ENCODE measurements at regions not wholly inside any gene's neighbourhood (a gene's known extent, or its start where the extent isn't known, plus 50 kb on each side); places are given as distances from the start of the nearest gene placed in this dataset.

DNA sequence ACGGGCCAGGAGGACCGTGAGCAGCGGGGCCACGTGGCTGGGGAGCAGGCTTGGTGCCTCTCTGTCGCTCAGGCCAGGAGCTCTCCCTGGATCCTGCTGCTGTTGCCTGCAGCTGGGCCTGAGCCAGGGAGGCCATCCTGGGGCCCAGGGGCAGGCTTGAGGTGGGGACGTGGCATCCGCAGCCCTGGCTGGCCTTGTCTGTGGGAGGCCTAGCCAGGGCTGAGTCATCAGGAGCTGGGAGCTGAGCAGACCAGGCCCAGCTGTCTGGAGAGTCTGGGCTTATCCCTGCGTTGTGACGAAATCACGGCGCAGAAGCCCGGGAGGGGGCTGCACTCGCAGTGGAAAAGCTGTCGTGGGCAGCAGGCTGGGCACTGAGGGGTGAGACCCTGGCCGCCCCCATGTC is 138.8 kb upstream of the COL5A1 start:
- no peak for DNase-seq

DNA sequence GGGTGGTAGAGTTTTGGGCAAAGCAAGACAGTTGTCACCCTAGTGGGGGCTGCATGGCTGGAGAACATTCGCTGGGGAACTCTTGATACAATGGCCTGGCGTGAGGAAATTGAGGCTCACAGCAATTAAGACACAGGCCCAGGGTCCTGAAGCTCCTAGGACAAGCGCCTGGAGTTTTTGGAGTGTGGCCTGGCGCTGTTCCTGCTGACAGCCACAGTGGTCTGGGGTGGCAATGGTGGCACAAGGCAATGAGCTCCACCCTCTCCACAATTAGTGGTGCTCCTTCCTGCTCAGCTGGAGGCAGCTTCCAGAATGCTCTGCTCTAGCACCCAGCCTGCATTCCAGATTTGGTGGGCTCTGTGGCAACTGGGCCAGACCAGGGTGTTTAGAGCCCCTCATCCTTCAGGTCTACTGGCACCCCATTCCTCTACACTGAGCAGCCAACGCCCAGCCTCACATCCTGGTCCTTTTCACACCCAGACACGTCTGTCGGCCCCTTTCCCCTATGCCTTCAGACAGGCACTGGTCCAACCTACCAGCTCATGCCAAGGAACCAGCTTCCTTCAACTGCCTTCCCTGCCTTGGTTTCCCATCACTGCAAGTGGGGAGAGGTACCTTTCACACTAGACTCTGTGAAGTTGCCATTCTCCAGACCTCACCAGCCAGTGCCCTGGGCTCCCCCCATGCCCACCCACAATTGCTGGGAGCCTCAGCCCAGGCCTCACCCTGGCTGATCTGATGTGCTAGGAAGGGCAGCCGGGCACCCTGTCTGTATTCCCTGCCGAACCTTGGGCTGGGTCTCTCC is 138.1 kb upstream of the COL5A1 start:
- no peak for DNase-seq

DNA sequence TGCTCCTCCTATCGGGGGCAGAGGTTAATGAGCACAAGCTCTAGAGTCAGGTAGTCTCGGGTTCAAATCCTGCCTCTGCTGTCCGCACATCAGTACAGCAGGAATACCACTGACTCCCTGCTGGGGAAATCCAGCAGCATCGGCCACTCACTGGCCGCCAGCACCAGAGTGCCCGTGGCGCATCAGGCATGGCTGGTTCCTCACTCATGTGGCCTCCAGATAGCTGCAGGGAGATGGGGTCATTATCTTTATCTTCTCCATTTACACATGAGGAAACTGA is 137.6 kb upstream of the COL5A1 start:
- no peak for DNase-seq

DNA sequence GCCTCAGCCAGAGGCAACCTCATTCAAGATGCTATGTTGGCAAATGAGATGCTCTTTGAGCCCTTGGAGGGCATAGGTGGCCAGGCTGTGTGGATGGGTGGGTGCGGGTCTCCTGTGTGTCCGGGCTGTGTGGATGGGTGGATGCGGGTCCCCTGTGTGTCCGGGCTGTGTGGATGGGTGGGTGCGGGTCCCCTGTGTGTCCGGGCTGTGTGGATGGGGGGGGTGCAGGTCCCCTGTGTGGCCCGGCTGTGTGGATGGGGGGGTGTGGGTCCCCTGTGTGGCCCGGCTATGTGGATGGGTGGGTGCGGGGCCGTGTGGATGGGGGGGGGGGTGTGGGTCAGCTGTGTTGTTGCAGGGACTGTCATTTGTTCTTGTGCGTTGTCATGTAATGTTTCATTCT is 136.6 kb upstream of the COL5A1 start:
- DNase-seq: no peak

DNA sequence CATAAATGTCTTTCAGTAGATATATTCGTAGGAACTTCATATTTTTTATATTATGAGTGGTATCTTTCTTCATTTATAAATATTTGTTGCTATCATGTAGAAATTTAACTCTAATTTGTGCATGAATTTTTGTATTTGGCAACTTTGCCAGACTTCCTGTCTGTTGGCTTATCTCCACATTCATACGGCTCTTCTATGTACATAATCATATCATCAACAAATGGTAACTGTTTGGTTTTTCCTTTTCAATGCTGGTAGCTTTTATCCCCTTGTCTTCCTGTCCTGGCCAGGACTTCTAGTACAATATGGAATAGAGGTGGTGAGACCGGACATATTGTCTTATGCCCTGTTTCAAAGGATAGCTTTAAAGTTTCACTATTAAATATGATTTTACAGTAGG is 132.3 kb upstream of the COL5A1 start:
- DNase-seq: no peak

DNA sequence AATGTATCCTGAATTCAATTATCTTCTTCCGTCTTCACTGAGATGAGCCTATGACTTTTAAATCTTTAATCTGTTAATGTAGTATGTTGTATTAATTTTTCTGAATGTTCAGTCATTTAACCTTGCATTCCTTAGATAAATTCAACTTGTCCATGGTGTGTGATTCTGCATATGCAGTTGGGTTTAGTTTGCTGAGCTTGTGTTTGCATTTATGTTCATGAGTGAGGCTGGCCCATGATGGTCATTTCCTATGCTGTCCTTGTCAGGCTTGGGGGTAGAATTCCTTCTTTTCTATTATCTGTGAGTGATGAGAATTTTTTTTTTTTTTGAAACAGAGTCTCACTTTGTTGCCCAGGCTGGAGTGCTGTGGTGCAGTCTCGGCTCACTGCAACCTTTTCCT is 131.8 kb upstream of the COL5A1 start:
- no peak for DNase-seq

DNA sequence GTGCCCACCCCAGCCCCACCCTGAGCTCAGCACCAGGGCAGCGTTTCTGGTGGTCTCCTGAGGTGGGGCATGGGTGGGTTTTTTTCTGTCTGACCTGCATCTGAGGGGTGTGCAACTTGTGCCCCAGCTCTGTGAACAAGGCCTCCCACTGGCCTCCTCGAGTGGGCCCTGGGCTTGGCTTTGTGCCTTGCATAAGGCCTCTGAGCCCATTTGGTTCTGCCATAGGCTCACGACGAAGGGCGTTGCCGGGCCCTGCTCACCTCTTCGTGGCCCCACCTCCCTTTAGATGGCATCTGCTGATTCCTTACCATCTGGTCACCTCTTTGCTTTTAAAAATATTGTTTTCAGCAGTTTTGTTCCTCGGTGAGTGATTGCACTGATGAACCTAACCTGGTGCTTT is 127.1 kb upstream of the COL5A1 start:
- DNase-seq: no peak

DNA sequence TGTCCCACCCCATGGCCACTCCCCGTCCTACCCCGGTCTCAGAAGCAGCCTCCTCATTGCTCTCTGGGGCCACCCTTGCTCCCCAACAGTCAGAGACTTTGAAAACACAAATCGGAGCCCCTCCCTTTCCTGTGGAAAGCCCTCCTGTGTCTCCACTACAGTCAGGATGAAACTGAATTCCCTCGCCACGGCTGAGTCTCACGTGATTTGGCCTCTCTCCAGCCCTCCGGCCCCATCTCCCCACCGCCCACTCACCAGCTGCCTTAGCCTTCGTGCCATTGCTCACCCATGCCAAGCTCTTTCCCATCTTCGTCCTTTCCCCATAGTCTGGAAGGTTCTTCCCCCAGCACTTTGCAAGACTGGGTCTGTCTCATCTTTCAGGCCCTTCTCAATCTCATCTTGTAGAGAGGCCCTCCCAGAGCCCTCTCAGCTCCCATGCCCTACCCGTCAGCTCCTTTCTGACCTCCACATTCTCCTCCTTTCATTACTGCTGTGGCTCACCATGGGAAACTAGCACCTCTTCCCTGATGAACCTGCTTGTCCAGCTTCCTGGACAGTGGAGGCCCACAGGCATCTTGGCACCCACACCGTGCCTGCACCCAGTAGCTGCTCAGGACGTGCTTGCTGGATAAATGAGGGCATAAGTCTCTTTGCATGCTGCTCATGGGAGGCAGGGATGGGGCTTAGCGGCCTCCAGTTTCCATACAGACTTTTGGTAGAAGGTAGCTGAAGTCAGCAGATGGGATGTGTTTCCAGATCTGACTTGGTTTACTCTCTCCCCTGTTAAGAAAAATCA is 126.4 kb upstream of the COL5A1 start:
- no peak for DNase-seq

DNA sequence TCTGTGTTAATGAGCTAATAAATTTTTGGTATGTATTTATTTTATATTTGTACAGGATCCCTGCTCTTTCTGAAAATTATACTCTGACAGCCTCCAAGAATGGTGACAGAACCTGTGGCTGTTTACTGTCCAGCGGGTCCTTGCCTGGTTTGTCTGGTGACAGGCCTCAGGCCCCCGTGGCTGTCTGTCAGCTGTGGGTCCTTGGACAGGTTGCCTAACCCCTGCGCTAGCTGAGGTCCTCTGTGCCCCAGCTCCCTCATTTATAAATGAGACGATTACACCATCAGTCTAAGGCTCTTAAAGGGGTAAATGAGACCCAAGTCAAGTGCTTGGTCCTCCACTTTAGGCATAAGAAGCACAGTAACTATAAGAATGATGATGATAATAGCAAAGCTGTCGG is 125.1 kb upstream of the COL5A1 start:
- no peak for DNase-seq

DNA sequence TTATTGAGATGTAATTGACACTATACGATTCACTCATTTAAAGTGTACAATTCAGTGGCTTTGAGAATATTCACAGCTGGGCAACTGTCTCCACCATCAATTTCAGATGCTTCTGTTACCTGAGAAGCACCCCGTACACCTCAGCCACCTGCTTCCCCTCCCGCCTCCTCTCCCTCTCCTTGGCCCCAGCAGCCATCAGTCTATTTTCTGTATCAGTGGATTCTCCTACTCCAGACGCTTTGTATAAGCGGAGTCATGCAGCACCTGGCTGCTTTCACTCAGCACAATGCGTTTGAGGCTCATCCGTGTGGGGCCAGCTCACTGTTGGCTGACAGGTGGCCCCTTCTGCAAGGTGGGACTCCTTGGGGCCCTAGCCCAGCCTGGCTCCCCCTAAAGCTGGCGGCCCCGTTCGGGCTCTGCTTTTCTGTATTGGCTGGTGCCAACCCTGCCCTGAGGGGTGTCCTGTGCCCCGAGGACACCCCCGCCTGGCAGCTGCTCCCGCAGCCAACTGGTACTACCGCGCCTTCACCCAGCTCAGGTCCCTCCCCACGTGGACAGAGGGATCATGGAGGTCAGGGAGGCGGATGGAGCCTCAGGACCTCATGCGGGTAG is 124.4 kb upstream of the COL5A1 start:
- no peak for DNase-seq

DNA sequence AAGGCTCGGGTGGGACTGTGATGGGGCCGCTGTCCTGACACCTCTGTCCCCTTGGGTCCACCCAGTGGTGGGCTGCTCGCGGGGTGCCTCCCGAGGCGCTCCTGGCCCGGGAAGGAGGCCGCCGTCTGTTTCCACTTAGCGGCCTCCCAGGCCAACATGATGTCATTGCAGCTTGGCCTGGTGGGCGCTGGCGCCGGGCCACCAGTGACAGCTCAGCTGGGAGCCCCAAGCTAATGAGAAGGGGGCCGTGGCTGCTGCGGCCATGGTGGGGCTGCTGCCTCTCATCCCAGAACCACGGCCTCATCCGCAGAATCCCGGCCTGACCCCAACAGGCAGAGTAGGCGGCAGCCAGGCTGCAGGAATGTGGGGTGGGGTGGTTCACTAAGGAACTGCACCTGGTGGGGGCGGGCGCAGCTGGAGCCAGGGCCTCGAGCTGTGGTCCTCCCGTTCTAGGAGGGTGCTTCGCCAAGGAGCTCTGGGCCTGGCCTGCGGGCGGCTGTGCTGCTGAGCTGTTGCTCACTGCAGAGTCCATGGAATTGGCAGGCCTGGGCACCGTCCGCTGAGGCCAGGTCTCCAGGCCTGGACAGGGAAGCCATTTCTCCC is 123.5 kb upstream of the COL5A1 start:
- DNase-seq: no peak

DNA sequence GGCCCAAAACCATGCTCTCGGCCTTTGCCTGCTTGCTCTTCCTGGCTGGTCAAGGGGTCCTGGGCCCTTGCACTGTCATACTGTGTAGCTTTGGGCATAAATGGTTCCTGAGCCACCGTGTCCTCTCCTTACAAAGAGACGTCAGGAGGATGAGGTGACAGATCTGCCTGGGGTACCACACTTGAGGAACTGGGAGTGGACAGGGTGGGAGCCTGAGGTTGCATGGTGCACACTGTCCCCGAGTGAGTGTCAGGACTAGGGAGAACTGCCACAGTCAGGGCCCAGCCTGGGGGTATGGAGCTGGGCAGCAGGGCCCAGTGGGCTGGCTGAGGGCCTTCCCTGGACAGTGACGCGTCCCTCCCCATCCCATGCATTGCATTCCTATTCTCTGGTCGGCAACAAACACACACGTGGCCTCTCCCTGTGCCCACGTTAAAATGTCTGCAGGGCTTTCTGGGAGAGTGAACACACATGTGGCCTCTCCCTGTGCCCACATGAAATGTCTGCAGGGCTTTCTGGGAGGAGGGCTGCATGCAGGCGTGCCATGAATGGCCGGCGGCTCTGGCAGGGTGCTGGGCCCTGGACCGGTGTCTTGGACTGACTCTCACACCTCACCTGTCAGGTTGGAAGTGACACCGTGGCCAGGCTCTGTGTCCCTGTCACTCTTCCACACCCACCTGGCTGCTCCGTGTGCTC is 122.1 kb upstream of the COL5A1 start:
- no peak for DNase-seq

DNA sequence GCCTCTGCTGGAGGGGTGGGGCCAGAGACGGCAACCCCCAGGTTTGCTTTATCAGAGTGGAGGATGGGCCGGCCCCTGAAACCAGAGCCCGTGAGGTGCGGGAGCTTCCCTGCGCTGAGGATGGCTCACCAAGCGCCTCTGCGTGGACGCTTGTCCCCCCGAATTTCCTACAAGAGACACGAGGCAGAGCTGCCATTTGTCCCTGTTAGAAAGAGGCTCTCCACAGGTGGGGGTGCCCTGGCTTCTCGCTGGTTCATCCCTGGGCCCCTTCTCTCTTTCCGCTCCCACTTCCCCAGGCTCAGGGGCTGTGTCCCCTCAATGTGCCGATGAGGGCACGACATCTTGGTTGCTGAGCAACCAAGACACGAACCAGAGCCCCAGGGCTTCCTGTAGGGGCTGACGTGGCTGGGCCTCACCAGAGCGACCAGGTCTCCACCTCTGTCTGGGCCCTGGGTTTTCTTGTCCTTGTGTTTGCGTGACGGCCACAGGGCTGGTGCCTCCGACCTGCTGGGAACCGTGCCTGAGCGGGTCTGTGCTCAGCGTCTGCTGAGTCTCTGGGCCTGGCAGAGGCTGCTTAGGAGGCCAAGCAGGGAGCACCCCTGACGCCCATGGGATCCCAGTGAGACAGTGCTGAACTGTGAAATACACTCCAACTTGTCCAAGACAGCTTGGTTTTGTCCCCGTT is 119.6 kb upstream of the COL5A1 start:
- no peak for DNase-seq

DNA sequence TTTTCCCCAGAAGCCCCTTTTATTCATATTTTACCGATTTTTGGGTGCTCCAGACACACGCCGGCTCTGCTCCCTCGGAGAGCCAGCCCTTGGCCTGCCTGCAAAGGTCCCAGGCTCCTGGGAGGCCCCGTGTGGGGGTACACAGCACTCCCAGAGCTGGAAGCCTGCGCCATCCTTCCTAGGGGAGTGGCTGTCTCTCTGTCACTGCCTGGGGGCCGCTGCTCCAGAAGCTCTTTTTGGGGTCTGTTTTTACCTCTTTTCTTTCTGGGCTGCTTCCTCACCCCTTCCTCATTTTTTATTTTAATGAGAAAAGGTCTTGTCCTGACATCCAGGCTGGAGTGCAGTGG is 119.1 kb upstream of the COL5A1 start:
- DNase-seq: no peak

DNA sequence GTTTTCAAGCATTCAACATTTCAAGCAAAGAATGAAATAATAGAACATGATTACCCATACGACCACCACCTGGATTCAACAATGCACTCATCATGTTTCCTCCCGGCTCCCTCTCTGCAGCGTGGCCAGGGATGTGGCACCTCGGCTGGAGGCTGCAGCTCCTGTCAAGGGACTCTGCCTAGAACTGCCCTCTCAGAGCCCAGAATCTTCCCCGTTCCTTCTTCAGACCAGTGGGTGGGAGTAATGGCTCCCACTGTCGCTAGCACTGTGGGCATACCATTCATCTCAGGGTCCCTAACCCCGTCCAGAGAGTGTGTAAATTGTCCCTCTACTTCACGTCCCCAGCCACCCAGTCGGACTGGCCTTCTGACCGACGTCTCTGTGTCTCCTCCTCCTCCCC is 118.6 kb upstream of the COL5A1 start:
- DNase-seq: no peak

DNA sequence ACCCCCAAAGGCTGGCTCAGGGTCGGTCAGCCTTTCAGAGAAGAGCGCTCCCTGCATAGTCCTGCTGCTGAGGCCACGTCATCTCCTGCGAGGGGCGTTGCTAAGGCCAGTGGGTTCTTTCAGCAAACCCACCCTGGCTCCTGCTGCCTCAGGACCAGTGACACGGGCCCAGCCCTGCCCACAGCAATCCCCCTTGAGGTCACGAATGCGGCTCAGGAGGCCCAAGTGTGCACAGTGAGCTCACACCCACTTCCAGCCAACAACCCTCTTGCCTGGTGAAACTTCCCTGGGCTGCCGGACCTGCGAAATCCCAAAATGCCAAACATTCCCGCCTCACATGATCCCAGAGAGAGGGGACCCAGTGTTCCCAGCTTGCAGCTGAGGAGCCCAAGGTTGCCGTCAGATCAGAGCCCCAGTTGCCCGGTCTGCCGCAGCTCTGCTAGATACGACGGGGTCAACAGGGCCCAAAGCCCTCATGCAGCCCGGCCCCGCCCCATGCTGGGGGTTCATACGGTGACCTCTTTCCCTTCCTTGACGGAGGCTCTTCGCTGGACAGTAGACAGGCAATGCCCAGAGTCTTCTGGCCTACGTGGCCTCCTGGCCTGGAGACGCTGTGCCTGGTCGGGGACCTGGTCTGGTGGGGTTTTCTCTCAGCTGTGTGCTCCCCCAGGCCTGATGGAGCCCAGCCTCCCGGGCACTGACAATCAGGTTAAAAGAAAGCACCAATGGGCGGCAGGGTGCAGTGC is 116.4 kb upstream of the COL5A1 start:
- DNase-seq: no peak

DNA sequence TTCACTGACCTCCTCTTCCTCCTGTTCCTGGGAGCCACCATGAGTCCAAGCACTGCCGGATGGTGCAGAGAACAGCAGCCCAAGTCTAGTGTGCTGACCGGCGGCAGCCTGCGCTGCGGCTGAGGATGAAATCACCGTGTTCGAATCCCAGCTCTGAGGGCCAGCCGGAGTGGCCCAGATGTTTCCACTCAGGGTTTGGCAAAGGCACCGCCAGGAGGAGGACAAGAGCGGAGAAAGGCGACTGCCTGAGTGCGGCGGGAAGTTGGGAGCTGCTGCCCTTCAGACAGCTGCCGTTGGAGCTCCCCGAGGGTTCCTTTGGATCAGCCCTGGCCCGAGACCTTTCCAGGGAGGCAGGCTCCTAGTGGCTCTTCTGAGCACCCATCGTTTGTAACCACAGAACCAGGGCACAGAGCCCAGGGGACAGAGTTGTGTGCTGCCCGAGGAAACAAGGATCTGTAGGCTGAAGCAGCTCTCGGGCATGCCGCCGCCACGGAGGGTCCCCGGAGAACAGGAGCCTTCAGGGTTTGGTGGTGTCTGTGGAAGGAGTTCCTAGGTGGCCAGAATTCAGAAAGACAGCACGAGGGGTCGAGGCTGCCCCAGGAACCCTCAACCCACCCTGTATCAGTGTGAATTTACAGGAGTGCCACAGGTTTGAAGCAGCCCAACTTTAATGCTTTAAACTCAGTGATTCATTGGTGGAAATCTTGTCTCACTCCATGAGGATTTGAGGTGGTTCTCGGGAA is 115.6 kb upstream of the COL5A1 start:
- no peak for DNase-seq

DNA sequence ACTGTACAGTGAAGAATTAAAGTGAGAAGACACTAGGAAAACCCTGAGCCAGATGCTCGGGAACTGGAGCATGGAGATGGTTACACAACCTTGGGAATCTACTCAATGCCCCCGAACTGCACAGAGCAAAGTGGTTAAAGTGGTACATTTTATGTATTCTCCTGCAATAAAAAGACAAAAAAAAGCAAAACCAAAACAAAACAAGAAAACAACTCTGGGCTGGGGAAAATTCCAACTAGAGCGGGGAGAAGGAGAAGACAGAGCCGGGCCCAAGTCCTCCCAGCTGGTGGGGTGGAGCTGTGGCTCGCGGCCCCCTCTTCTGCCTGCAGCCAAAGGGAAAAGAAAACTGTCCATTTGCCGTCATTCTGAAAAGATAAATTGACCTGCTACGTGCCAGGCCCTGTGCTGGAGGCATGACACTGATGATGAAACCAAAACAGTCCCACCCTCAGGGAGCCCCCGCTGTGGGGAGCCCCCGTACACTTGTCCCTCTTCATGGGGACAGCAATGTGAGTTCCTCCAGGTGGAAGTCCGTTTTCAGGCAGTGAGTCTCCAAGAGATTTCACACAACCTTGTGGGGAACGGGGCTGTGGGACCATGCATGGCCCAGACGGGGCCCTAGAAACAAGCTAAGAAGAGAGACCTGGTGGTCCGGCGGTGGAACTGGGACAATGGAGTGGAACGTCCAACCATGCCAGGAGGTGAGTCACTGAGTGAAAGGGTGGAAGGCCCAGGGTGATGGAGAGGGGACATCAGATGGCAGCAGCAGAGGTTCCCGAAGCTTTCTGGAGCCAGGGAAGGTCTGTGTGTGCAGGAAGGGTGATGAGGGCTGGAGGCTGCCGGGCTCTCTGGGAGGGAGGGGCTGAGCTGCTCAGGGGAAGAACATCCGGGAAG is 114.8 kb upstream of the COL5A1 start:
- no peak for DNase-seq

DNA sequence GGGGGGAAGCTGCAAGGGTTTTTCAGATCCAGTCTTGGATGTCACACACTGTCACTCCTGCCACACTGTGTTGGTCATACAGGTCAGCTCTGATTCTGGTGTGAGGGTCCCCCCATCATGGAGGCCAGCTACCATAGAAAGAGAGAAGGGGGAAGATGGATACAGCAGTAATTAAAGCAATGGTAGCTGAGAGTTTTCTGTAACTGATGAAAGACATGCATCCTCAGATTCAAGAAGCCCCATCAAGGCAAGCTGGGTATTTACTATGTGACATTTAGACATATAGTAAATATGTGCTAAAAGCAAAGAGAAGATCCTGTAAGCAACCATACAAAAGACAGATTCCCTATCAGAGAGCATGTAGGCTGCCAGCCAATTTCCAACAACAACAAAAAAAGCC is 110.9 kb upstream of the COL5A1 start:
- DNase-seq: no peak
